Activated CD8-positive, alpha-beta T cell treated with anti-CD3 and anti-CD28 coated beads for 36 hours (primary cell): ENCODE measurements at regions not wholly inside any gene's neighbourhood (a gene's known extent, or its start where the extent isn't known, plus 50 kb on each side); places are given as distances from the start of the nearest gene placed in this dataset.

Experiments used
- ATAC-seq: fragments of 200-7000 bp; cut with Tn5 transposase; one replicate; pipeline ENCODE4 v1.10.0; 2021; ENCODE audit warnings: mild to moderate bottlenecking, moderate library complexity
- CTCF ChIA-PET: fragments of 350-600 bp; sonication (Branson Sonifier 250); formaldehyde crosslinking; loops from one replicate; lab custom pipeline; 2021; ENCODE audit warnings: antibody characterized with exemption; lab: Charles Lee
- POLR2A ChIA-PET: fragments of 350-600 bp; sonication (Branson Sonifier 250); formaldehyde crosslinking; loops from one replicate; lab custom pipeline; 2021; ENCODE audit warnings: antibody characterized with exemption; lab: Charles Lee
- DNase-seq: peaks from one replicate; pipeline ENCODE4 v3.0.0-alpha.2; 2020
- H3K27ac Mint-ChIP-seq: one replicate; pipeline ENCODE4 v1.8.0; 2021; ENCODE audit warnings: mild to moderate bottlenecking, mixed read lengths
- H3K27me3 Mint-ChIP-seq: one replicate; pipeline ENCODE4 v1.8.0; 2021; ENCODE audit warnings: mixed read lengths
- H3K36me3 Mint-ChIP-seq: one replicate; pipeline ENCODE4 v1.8.0; 2021; ENCODE audit warnings: low read depth, mixed read lengths
- H3K4me1 Mint-ChIP-seq: one replicate; pipeline ENCODE4 v1.8.0; 2021; ENCODE audit warnings: low read depth, mixed read lengths
- H3K4me3 Mint-ChIP-seq: one replicate; pipeline ENCODE4 v1.8.0; 2021; ENCODE audit warnings: mild to moderate bottlenecking, moderate library complexity, mixed read lengths
- H3K9me3 Mint-ChIP-seq: one replicate; pipeline ENCODE4 v1.8.0; 2021; ENCODE audit warnings: mixed read lengths
- CTCF ChIP-seq: fragments of 200-600 bp; IDR thresholded peaks from one replicate; pipeline ENCODE4 v1.8.0; 2022; ENCODE audit warnings: antibody characterized with exemption, mild to moderate bottlenecking
- intact Hi-C: fragments of 100-400 bp; cut with micrococcal nuclease; formaldehyde crosslinking; loops from one replicate; pipeline ENCODE4 v1.10.0; 2022

- no peaks in the 10 kb centered on the region for H3K9me3 Mint-ChIP-seq
- intact Hi-C loops, result no loop called here
- ATAC-seq, result no peak
- no peaks in the 10 kb centered on the region for H3K27me3 Mint-ChIP-seq
- CTCF ChIA-PET, result interaction anchor here (0.6 kb wide), 1 partner anchor 10 kb away, joined by 3 read pairs; no protein-coding TSS in a partner anchor
- H3K36me3 Mint-ChIP-seq, result no peaks in the 10 kb centered on the region
- TF ChIP-seq CTCF, result no peak
- no peak overlapping the region for H3K27ac Mint-ChIP-seq
- H3K4me3 Mint-ChIP-seq, result no peak overlapping the region
- POLR2A ChIA-PET, result interaction anchor here (0.9 kb wide), 1 partner anchor 90 kb away, joined by 3 read pairs; no protein-coding TSS in a partner anchor
- no peak for DNase-seq
- H3K4me1 Mint-ChIP-seq, result peaks cover 12% of the 10 kb centered on the region
Measured at GRCh38 chr1:90336552-90337324, 341.8 kb downstream of the ZNF326 start.

GRCh38 chr1:90335558-90335957 is 340.6 kb downstream of the ZNF326 start:
- H3K4me1 Mint-ChIP-seq, result peaks cover 12% of the 10 kb centered on the region
- DNase-seq (no peak), ATAC-seq (no peak)
- ChIA-PET POLR2A (no interaction called here), CTCF (no interaction called here)
- no peak overlapping the region for H3K4me3 Mint-ChIP-seq
- intact Hi-C loops, result no loop called here
- no peaks in the 10 kb centered on the region for H3K36me3 Mint-ChIP-seq
- H3K9me3 Mint-ChIP-seq, result no peaks in the 10 kb centered on the region
- H3K27me3 Mint-ChIP-seq, result no peaks in the 10 kb centered on the region
- TF ChIP-seq CTCF, result no peak
- no peak overlapping the region for H3K27ac Mint-ChIP-seq

- Mint-ChIP-seq H3K27ac (no peak overlapping the region), H3K27me3 (no peaks in the 10 kb centered on the region), H3K9me3 (no peaks in the 10 kb centered on the region), H3K4me1 (no peaks in the 10 kb centered on the region), H3K4me3 (no peak overlapping the region), H3K36me3 (no peaks in the 10 kb centered on the region)
- DNase-seq, result no peak
- ChIA-PET POLR2A (no interaction called here), CTCF (no interaction called here)
- intact Hi-C loops, result no loop called here
- no peak for TF ChIP-seq CTCF
- ATAC-seq, result no peak
Measured at GRCh38 chr1:90334137-90334536, 339.2 kb downstream of the ZNF326 start.

- CTCF ChIA-PET, result no interaction called here
- DNase-seq (no peak), ATAC-seq (no peak)
- Mint-ChIP-seq H3K4me3 (no peak overlapping the region), H3K36me3 (no peaks in the 10 kb centered on the region), H3K27me3 (no peaks in the 10 kb centered on the region), H3K27ac (no peak overlapping the region), H3K4me1 (no peaks in the 10 kb centered on the region), H3K9me3 (no peaks in the 10 kb centered on the region)
- POLR2A ChIA-PET, result no interaction called here
- TF ChIP-seq CTCF, result no peak
- intact Hi-C loops, result no loop called here
Measured at GRCh38 chr1:90325168-90325567, 330.3 kb downstream of the ZNF326 start.

- ChIA-PET CTCF (interaction anchor here (0.5 kb wide), 1 partner anchor 445 kb away, joined by 3 read pairs; no protein-coding TSS in a partner anchor), POLR2A (no interaction called here)
- no peak for ATAC-seq
- TF ChIP-seq CTCF, result no peak
- Mint-ChIP-seq H3K4me1 (no peaks in the 10 kb centered on the region), H3K27ac (no peak overlapping the region), H3K36me3 (no peaks in the 10 kb centered on the region), H3K4me3 (no peak overlapping the region), H3K9me3 (no peaks in the 10 kb centered on the region), H3K27me3 (no peaks in the 10 kb centered on the region)
- intact Hi-C loops, result no loop called here
- DNase-seq, result no peak
Measured at GRCh38 chr1:90322186-90322585, 327.3 kb downstream of the ZNF326 start.
